ENCODE measurements at regions not wholly inside any gene's neighbourhood (a gene's known extent, or its start where the extent isn't known, plus 50 kb on each side); places are given as distances from the start of the nearest gene placed in this dataset.
"Not testable (repeated sequence)": the region's sequence is repeated elsewhere in the genome, so short reads cannot be mapped to it uniquely, and the experiment has no call there.

- H3K4me3 ChIP-seq (ENCODE audit: low read length); H4K20me1 ChIP-seq (ENCODE audit: insufficient read depth, low read length); H3K36me3 ChIP-seq (replicated peaks; ENCODE audit: low read depth, low read length); H3K79me2 ChIP-seq (ENCODE audit: low read length); H3K9me3 ChIP-seq (ENCODE audit: insufficient read depth, low read length); H3K4me2 ChIP-seq (ENCODE audit: low read length); H2AFZ ChIP-seq (ENCODE audit: low read depth, low read length); H3K9ac ChIP-seq (ENCODE audit: low read length); H3K27ac ChIP-seq (ENCODE audit: low read length): not testable (repeated sequence)
- H3K4me1 ChIP-seq (ENCODE audit: low read length): peaks cover 32% of the 10 kb centered on the region
- H3K27me3 ChIP-seq (ENCODE audit: low read depth, low read length): peaks cover 47% of the 10 kb centered on the region
Measured at GRCh38 chr1:228796945-228797344, 61.7 kb downstream of the RHOU start.

- TF ChIP-seq CTCF (IDR thresholded peaks at IDR 0.05; ENCODE audit: low read depth, low read length) (no peak), EZH2phosphoT487 (IDR thresholded peaks at IDR 0.05; ENCODE audit: low read depth) (no peak)
- Histone ChIP-seq H2AFZ (ENCODE audit: low read depth, low read length) (no peak overlapping the region), H3K27me3 (ENCODE audit: low read depth, low read length) (peaks cover 36% of the 10 kb centered on the region), H3K79me2 (ENCODE audit: low read length) (no peaks in the 10 kb centered on the region), H3K9me3 (ENCODE audit: insufficient read depth, low read length) (no peaks in the 10 kb centered on the region), H4K20me1 (ENCODE audit: insufficient read depth, low read length) (no peaks in the 10 kb centered on the region), H3K4me3 (ENCODE audit: low read length) (no peak overlapping the region), H3K4me2 (ENCODE audit: low read length) (no peak overlapping the region), H3K4me1 (ENCODE audit: low read length) (peaks cover 32% of the 10 kb centered on the region), H3K9ac (ENCODE audit: low read length) (no peak overlapping the region), H3K36me3 (replicated peaks; ENCODE audit: low read depth, low read length) (no peaks in the 10 kb centered on the region), H3K27ac (ENCODE audit: low read length) (no peak overlapping the region)
Measured at GRCh38 chr1:228798035-228798434, 62.8 kb downstream of the RHOU start.

GRCh38 chr1:228798548-228798947 is 63.3 kb downstream of the RHOU start:
- Histone ChIP-seq H3K27ac (ENCODE audit: low read length) (no peak overlapping the region), H3K4me3 (ENCODE audit: low read length) (no peak overlapping the region), H3K4me2 (ENCODE audit: low read length) (no peak overlapping the region)

GRCh38 chr1:228799924-228800323 is 64.6 kb downstream of the RHOU start:
- H3K4me1 ChIP-seq (ENCODE audit: low read length): peaks cover 18% of the 10 kb centered on the region
- no peaks in the 10 kb centered on the region for H3K9me3 ChIP-seq (ENCODE audit: insufficient read depth, low read length)
- no peak overlapping the region for H3K9ac ChIP-seq (ENCODE audit: low read length)
- no peaks in the 10 kb centered on the region for H3K79me2 ChIP-seq (ENCODE audit: low read length)
- TF ChIP-seq EZH2phosphoT487 (IDR thresholded peaks at IDR 0.05; ENCODE audit: low read depth): no peak
- TF ChIP-seq CTCF (IDR thresholded peaks at IDR 0.05; ENCODE audit: low read depth, low read length): no peak
- peak overlapping the region; percentile 4; the same call in 1 of the 2 replicates for H3K4me2 ChIP-seq (ENCODE audit: low read length)
- H3K27me3 ChIP-seq (ENCODE audit: low read depth, low read length): peaks cover 30% of the 10 kb centered on the region
- no peaks in the 10 kb centered on the region for H4K20me1 ChIP-seq (ENCODE audit: insufficient read depth, low read length)
- H3K4me3 ChIP-seq (ENCODE audit: low read length): peak overlapping the region; percentile 12; the same call in 1 of the 2 replicates
- no peak overlapping the region for H3K27ac ChIP-seq (ENCODE audit: low read length)
- 0 out of 2 replicates have a peak overlapping the region, but pooled peaks have one; percentile 40 for H2AFZ ChIP-seq (ENCODE audit: low read depth, low read length)
- no peaks in the 10 kb centered on the region for H3K36me3 ChIP-seq (replicated peaks; ENCODE audit: low read depth, low read length)

More at GRCh38 chr1:228798548-228798947, 63.3 kb downstream of the RHOU start:
- H2AFZ ChIP-seq (ENCODE audit: low read depth, low read length): no peak overlapping the region
- H3K79me2 ChIP-seq (ENCODE audit: low read length): no peaks in the 10 kb centered on the region
- peaks cover 31% of the 10 kb centered on the region for H3K27me3 ChIP-seq (ENCODE audit: low read depth, low read length)
- no peaks in the 10 kb centered on the region for H3K9me3 ChIP-seq (ENCODE audit: insufficient read depth, low read length)
- no peak for TF ChIP-seq EZH2phosphoT487 (IDR thresholded peaks at IDR 0.05; ENCODE audit: low read depth)
- no peak for TF ChIP-seq CTCF (IDR thresholded peaks at IDR 0.05; ENCODE audit: low read depth, low read length)
- no peaks in the 10 kb centered on the region for H4K20me1 ChIP-seq (ENCODE audit: insufficient read depth, low read length)
- H3K9ac ChIP-seq (ENCODE audit: low read length): no peak overlapping the region
- H3K36me3 ChIP-seq (replicated peaks; ENCODE audit: low read depth, low read length): no peaks in the 10 kb centered on the region
- H3K4me1 ChIP-seq (ENCODE audit: low read length): peaks cover 27% of the 10 kb centered on the region

GRCh38 chr1:228801068-228801467 is 65.8 kb downstream of the RHOU start:
- peaks cover 18% of the 10 kb centered on the region for H3K4me1 ChIP-seq (ENCODE audit: low read length)
- no peaks in the 10 kb centered on the region for H4K20me1 ChIP-seq (ENCODE audit: insufficient read depth, low read length)
- no peaks in the 10 kb centered on the region for H3K9me3 ChIP-seq (ENCODE audit: insufficient read depth, low read length)
- H3K4me2 ChIP-seq (ENCODE audit: low read length): no peak overlapping the region
- H3K4me3 ChIP-seq (ENCODE audit: low read length): no peak overlapping the region
- TF ChIP-seq CTCF (IDR thresholded peaks at IDR 0.05; ENCODE audit: low read depth, low read length) (no peak), EZH2phosphoT487 (IDR thresholded peaks at IDR 0.05; ENCODE audit: low read depth) (no peak)
- no peak overlapping the region for H2AFZ ChIP-seq (ENCODE audit: low read depth, low read length)
- H3K79me2 ChIP-seq (ENCODE audit: low read length): no peaks in the 10 kb centered on the region
- peaks cover 27% of the 10 kb centered on the region for H3K27me3 ChIP-seq (ENCODE audit: low read depth, low read length)
- H3K27ac ChIP-seq (ENCODE audit: low read length): no peak overlapping the region
- no peaks in the 10 kb centered on the region for H3K36me3 ChIP-seq (replicated peaks; ENCODE audit: low read depth, low read length)
- H3K9ac ChIP-seq (ENCODE audit: low read length): no peak overlapping the region

Measured in OCI-LY3 (cell line).